ENCODE measurements at regions not wholly inside any gene's neighbourhood (a gene's known extent, or its start where the extent isn't known, plus 50 kb on each side); places are given as distances from the start of the nearest gene placed in this dataset.

DNA sequence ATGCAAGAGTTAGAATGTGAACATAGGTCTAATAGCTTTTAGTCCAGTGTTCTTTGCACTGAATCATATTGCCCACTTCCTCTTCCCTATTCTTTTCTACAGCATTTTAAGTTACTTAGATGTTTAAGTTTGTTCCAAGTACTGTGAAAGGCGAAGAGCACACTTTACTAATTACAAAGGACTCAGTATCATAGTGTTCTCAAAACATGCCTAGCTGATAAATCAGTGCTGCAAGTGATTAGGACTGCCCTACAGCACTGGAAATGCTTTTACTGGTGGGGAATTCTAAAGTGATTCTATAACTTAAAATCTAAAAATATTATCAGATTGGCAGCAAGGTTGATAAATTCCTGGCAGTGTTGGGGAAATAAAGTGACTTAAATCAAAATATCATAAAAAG lies 177.9 kb upstream of the KCNN2 start:
- H3K36me3 Mint-ChIP-seq (ENCODE audit: low read depth) = no peaks in the 10 kb centered on the region
- no peak overlapping the region for H3K27ac Mint-ChIP-seq
- POLR2A ChIA-PET = no interaction called here
- CTCF ChIA-PET = no interaction called here
- DNase-seq (no peak), ATAC-seq (no peak)
- intact Hi-C loops (cut with DNase I, micrococcal nuclease) = no loop called here
- H3K4me3 Mint-ChIP-seq = no peak overlapping the region
- no peaks in the 10 kb centered on the region for H3K4me1 Mint-ChIP-seq
- H3K27me3 Mint-ChIP-seq = no peaks in the 10 kb centered on the region
- H3K9me3 Mint-ChIP-seq (ENCODE audit: low read depth) = peaks cover 3% of the 10 kb centered on the region

DNA sequence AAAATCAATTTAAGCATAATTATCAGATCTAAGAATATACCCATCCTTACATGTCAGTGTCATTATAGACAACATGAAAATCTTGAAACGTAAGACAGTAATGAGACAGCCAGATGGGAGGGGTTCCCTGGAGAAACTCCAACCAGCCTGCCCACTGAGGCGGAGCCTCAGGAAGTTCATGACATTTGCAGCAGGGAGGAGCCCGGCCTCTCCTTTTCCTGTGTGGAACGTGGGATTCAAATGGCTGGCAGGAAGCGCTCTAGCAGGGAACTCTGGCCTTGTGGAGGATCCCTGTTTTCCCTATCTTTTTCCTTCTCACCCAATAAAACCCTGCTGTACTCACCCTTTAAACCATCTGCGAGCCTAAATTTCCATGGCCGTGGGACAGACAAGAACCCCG lies 176.6 kb upstream of the KCNN2 start:
- CTCF ChIA-PET = no interaction called here

DNA sequence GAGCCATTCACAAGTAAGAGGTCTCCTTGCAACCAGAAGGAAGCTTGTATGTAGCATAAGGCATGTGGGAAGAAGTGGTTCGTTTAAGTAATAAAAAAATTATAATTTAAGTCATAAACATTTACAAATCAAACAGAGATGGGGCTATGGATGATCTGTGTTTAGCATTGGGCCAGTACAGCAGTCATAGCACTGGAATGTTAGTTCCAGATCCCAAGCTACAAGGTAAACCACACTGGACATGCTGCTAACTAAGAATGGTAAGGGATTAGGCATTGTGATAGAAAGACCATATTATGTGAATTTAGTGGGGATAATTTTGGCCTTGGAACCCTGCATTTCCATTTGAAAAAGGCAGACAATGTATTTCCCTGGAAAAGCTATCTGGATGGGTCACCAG lies 170.4 kb upstream of the KCNN2 start:
- CTCF ChIA-PET = no interaction called here
- H3K4me3 Mint-ChIP-seq = no peak overlapping the region
- H3K27me3 Mint-ChIP-seq = no peaks in the 10 kb centered on the region
- no peak for ATAC-seq
- no peak overlapping the region for H3K27ac Mint-ChIP-seq
- H3K9me3 Mint-ChIP-seq (ENCODE audit: low read depth) = no peaks in the 10 kb centered on the region
- intact Hi-C loops (cut with DNase I, micrococcal nuclease) = no loop called here
- DNase-seq = no peak
- H3K4me1 Mint-ChIP-seq = no peaks in the 10 kb centered on the region
- POLR2A ChIA-PET = no interaction called here
- no peaks in the 10 kb centered on the region for H3K36me3 Mint-ChIP-seq (ENCODE audit: low read depth)

More for the DNA sequence above, 176.6 kb upstream of the KCNN2 start:
- Mint-ChIP-seq H3K36me3 (ENCODE audit: low read depth) (no peaks in the 10 kb centered on the region), H3K9me3 (ENCODE audit: low read depth) (peaks cover 3% of the 10 kb centered on the region), H3K4me3 (no peak overlapping the region), H3K27me3 (no peaks in the 10 kb centered on the region), H3K4me1 (no peaks in the 10 kb centered on the region), H3K27ac (no peak overlapping the region)
- DNase-seq (no peak), ATAC-seq (no peak)
- intact Hi-C loops (cut with DNase I, micrococcal nuclease) = no loop called here
- POLR2A ChIA-PET = no interaction called here

DNA sequence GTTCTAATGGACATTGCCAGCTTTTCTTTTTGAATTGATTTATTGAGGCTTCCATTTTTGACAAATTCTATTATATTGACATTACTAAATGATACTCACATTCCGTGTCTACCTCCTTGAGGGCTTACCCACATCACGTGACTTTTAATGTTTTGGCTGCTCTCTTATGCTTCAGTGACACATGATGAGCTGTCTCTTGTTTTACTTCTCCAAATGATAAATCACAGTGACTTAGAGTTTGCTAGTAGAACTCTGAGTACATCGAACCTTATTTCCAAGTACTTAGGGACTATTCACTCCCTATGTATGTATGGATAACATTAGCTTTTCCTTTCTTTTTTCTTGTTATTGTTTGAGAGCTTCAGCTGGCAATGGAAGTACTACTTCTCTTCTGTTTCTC lies 169.8 kb upstream of the KCNN2 start:
- no peak overlapping the region for H3K4me3 Mint-ChIP-seq
- no peak for DNase-seq
- POLR2A ChIA-PET = no interaction called here
- H3K27ac Mint-ChIP-seq = no peak overlapping the region
- H3K4me1 Mint-ChIP-seq = no peaks in the 10 kb centered on the region
- no peaks in the 10 kb centered on the region for H3K27me3 Mint-ChIP-seq
- intact Hi-C loops (cut with DNase I, micrococcal nuclease) = no loop called here
- no peaks in the 10 kb centered on the region for H3K36me3 Mint-ChIP-seq (ENCODE audit: low read depth)
- CTCF ChIA-PET = no interaction called here
- no peaks in the 10 kb centered on the region for H3K9me3 Mint-ChIP-seq (ENCODE audit: low read depth)
- ATAC-seq = no peak

DNA sequence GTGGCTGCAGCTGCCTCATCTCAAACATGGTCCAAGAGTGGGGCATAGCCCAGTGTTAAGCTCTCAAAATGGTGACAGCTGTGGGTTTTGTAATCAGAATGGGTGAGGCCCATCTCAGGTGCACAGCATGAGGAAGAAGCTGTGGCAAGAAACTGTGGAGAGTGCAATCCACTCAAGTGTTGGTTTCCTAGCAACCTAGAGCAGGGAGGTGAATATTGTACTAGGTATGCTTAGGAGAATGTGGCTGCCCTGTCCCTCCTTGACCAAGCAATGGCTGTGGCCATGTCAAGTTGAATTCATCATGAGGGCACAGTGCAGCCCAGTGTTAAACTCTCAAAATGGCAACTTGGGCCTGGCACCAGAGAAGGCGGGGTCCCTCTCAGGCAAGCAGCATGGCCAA lies 160.5 kb upstream of the KCNN2 start:
- Mint-ChIP-seq H3K27ac (no peak overlapping the region), H3K4me3 (no peak overlapping the region), H3K36me3 (ENCODE audit: low read depth) (no peaks in the 10 kb centered on the region), H3K4me1 (no peaks in the 10 kb centered on the region), H3K27me3 (no peaks in the 10 kb centered on the region), H3K9me3 (ENCODE audit: low read depth) (peaks cover 8% of the 10 kb centered on the region)
- no peak for ATAC-seq
- CTCF ChIA-PET = no interaction called here
- DNase-seq = no peak
- POLR2A ChIA-PET = no interaction called here
- intact Hi-C loops (cut with DNase I, micrococcal nuclease) = no loop called here

DNA sequence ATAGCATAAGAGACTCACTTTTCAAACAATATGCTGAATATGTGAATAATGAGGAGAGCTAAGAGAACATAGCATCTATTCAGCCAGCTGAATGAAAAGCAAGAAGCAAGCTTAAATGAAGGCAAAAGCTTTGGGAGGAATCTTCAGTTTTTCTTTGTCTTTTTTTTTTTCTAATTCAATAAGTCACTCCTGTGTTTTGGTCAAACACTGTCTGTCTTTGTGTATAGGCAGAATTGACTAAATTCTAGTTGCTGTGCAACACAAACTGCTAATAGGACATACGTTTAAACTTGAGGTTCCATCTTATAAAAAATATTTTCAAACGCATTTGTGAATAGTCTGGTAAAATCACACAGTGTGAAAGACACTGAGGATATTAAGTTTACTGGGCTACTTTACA lies 156.9 kb upstream of the KCNN2 start:
- Mint-ChIP-seq H3K4me1 (no peaks in the 10 kb centered on the region), H3K36me3 (ENCODE audit: low read depth) (no peaks in the 10 kb centered on the region), H3K9me3 (ENCODE audit: low read depth) (peaks cover 8% of the 10 kb centered on the region), H3K27ac (no peak overlapping the region), H3K4me3 (no peak overlapping the region), H3K27me3 (no peaks in the 10 kb centered on the region)
- POLR2A ChIA-PET = no interaction called here
- DNase-seq (no peak), ATAC-seq (no peak)
- intact Hi-C loops (cut with DNase I, micrococcal nuclease) = no loop called here
- CTCF ChIA-PET = interaction anchor here (0.6 kb wide), 1 partner anchor 19 kb away, joined by 3 read pairs; no protein-coding TSS in a partner anchor

DNA sequence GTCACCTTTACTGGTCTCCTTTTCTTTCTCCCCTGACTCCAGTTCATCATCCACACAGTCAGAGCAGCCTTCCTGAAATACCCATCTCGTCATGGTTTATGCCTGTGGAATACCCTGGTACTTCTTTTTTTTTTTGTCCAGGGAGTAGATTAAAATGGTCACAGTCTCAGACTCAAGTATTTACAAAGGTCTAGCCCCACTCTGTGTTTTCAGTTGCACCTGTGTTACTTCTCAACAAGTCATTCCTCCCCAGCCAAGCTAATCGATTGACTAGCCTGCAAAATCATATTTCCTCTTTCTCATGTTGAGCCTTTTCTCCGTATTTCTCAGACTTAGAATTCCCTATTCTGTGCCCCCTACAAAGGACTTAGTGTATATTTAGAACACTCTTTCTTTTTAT lies 155.2 kb upstream of the KCNN2 start:
- ATAC-seq (no peak), DNase-seq (no peak)
- ChIA-PET CTCF (interaction anchor here (0.9 kb wide), 1 partner anchor 9 kb away, joined by 3 read pairs; no protein-coding TSS in a partner anchor), POLR2A (no interaction called here)
- H3K4me3 Mint-ChIP-seq = no peak overlapping the region
- no peaks in the 10 kb centered on the region for H3K36me3 Mint-ChIP-seq (ENCODE audit: low read depth)
- no peak overlapping the region for H3K27ac Mint-ChIP-seq
- H3K4me1 Mint-ChIP-seq = no peaks in the 10 kb centered on the region
- H3K9me3 Mint-ChIP-seq (ENCODE audit: low read depth) = no peaks in the 10 kb centered on the region
- intact Hi-C loops (cut with DNase I, micrococcal nuclease) = no loop called here
- H3K27me3 Mint-ChIP-seq = no peaks in the 10 kb centered on the region

DNA sequence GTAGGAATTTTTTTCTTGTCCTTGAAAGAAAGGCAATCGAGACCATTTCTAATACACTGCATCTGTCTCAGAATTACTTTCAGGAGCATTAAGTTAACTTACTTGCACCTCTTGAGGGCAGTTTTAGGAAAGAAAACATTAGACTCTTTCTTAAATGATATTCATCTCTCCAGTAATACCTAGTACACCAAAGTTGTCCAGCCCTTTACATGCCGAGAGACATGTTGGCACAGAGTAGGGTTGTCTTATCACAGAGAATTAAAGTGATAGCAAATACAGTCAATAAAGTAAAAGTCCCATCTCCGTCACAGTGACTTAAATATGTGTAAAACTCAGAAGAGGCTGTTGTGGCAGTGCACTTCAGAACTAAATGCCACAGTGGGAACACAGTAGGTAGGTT lies 154.3 kb upstream of the KCNN2 start:
- Mint-ChIP-seq H3K4me1 (no peaks in the 10 kb centered on the region), H3K4me3 (no peak overlapping the region), H3K9me3 (ENCODE audit: low read depth) (no peaks in the 10 kb centered on the region), H3K27me3 (no peaks in the 10 kb centered on the region), H3K27ac (no peak overlapping the region), H3K36me3 (ENCODE audit: low read depth) (no peaks in the 10 kb centered on the region)
- ATAC-seq (no peak), DNase-seq (no peak)
- CTCF ChIA-PET = no interaction called here
- POLR2A ChIA-PET = no interaction called here
- intact Hi-C loops (cut with DNase I, micrococcal nuclease) = no loop called here

DNA sequence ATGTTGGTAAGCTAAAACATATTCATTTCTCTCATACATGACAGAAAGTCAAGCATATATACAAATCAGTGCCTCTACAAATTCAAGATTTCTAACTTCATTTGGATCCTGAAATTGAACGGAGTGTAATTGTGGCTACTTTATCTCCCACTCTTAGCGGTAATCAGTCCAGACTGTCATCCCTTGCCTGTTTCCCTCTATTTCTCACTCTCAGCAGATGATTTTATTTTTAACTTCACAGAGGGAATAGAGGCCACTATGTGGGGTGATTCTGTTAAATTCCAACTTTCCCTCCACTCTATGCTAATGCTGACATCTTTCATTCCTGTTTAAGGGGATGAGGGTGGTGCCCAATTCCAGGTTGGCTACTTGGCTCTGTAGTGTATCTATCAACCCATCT lies 153.8 kb upstream of the KCNN2 start:
- H3K27ac Mint-ChIP-seq = no peak overlapping the region
- DNase-seq (no peak), ATAC-seq (no peak)
- H3K36me3 Mint-ChIP-seq (ENCODE audit: low read depth) = no peaks in the 10 kb centered on the region
- POLR2A ChIA-PET = no interaction called here
- no peaks in the 10 kb centered on the region for H3K4me1 Mint-ChIP-seq
- intact Hi-C loops (cut with DNase I, micrococcal nuclease) = no loop called here
- no peaks in the 10 kb centered on the region for H3K27me3 Mint-ChIP-seq
- CTCF ChIA-PET = no interaction called here
- H3K9me3 Mint-ChIP-seq (ENCODE audit: low read depth) = no peaks in the 10 kb centered on the region
- no peak overlapping the region for H3K4me3 Mint-ChIP-seq

DNA sequence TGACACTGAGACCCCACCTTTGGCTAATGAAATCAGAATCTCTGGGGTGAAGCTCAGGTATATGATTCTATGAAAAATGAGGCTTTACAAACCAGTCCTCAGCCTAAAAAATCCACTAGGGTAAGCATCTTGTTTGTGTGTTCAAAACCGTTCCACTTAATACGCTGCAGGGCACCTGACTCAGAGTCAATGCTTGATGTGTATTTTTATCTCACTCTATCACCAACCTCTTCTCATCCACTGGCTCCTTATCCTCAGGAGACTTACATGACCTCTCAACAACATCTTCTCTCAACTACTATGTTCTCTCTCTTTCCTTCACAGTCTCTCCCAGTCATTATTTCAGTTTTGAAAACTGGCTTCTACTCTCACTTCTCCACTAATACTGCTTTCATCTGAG lies 153.3 kb upstream of the KCNN2 start:
- Mint-ChIP-seq H3K27ac (no peak overlapping the region), H3K9me3 (ENCODE audit: low read depth) (no peaks in the 10 kb centered on the region), H3K4me3 (no peak overlapping the region), H3K36me3 (ENCODE audit: low read depth) (no peaks in the 10 kb centered on the region), H3K4me1 (no peaks in the 10 kb centered on the region), H3K27me3 (no peaks in the 10 kb centered on the region)
- CTCF ChIA-PET = no interaction called here
- intact Hi-C loops (cut with DNase I, micrococcal nuclease) = no loop called here
- no peak for ATAC-seq
- POLR2A ChIA-PET = no interaction called here
- no peak for DNase-seq

DNA sequence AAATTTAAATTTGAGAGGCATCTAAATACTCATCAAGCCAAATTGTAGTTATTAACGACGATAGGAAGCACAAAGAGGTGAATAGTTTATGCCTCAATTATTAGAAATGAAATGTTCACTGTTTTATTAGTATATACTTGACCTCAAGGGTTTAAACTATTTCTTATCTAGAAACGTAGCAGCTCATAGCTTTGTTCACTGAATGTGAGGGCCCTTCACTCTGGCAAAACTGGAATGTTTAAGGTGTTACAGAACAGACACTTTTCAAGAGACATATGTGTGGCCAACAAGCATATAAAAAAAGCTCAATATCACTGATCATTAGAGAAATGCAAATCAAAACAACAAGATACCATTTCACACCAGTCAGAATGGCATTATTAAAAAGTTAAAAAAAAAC lies 151.2 kb upstream of the KCNN2 start:
- CTCF ChIA-PET = no interaction called here

DNA sequence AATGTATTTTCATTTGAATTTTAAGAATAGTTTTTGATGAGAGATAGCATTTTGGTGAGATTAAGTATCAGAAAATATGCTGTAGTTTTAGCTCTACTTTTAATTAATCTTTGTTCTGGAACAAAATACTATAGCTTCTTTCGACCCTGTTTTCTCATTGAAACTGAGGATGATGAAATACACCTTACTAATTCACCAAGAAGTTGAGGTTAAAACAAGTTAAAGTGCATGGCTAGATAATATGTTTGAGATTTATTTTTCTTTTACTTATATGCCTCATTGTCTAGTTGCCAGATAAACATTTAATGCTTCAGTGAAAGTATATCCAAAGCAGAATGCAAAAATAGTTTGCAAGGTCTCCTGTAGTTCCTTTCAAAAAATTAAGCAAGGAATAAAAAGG lies 140.1 kb upstream of the KCNN2 start:
- intact Hi-C loops (cut with DNase I, micrococcal nuclease) = no loop called here
- ChIA-PET POLR2A (no interaction called here), CTCF (no interaction called here)
- Mint-ChIP-seq H3K4me1 (no peaks in the 10 kb centered on the region), H3K27me3 (no peaks in the 10 kb centered on the region), H3K4me3 (no peak overlapping the region), H3K27ac (no peak overlapping the region), H3K36me3 (ENCODE audit: low read depth) (no peaks in the 10 kb centered on the region), H3K9me3 (ENCODE audit: low read depth) (peaks cover 13% of the 10 kb centered on the region)
- DNase-seq = no peak
- no peak for ATAC-seq

More for the DNA sequence above, 151.2 kb upstream of the KCNN2 start:
- ATAC-seq (no peak), DNase-seq (no peak)
- intact Hi-C loops (cut with DNase I, micrococcal nuclease) = no loop called here
- POLR2A ChIA-PET = no interaction called here
- Mint-ChIP-seq H3K27me3 (no peaks in the 10 kb centered on the region), H3K9me3 (ENCODE audit: low read depth) (no peaks in the 10 kb centered on the region), H3K4me1 (no peaks in the 10 kb centered on the region), H3K36me3 (ENCODE audit: low read depth) (no peaks in the 10 kb centered on the region), H3K27ac (no peak overlapping the region), H3K4me3 (no peak overlapping the region)

DNA sequence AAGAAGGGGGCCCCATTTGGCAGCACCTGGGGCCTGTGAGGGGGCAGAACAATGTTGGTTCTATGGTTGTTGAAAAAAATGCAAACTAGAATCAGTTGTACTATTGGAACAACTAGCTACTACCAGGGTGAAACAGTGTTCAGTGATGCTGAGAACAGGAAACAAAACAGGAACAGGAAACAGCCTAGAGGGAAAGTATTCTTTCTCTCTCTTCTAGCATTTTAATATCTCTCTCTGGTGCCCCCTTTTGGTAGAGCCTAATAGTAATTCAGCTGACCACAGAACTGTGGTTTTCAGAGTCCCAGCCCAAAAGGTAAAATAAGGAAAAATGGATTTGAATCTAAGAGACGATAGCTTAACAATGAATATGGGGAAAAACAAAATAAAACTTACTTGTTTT lies 138.0 kb upstream of the KCNN2 start:
- no peaks in the 10 kb centered on the region for H3K36me3 Mint-ChIP-seq (ENCODE audit: low read depth)
- CTCF ChIA-PET = interaction anchor here (0.6 kb wide), 1 partner anchor 803 kb away, joined by 3 read pairs; no protein-coding TSS in a partner anchor
- H3K4me3 Mint-ChIP-seq = no peak overlapping the region
- H3K27ac Mint-ChIP-seq = no peak overlapping the region
- ATAC-seq (no peak), DNase-seq (no peak)
- H3K27me3 Mint-ChIP-seq = no peaks in the 10 kb centered on the region
- intact Hi-C loops (cut with DNase I, micrococcal nuclease) = no loop called here
- peaks cover 8% of the 10 kb centered on the region for H3K9me3 Mint-ChIP-seq (ENCODE audit: low read depth)
- POLR2A ChIA-PET = interaction anchor here (0.6 kb wide), 1 partner anchor 18 kb away, joined by 4 read pairs; no protein-coding TSS in a partner anchor
- no peaks in the 10 kb centered on the region for H3K4me1 Mint-ChIP-seq
